GM23338 (cell line): ENCODE measurements at regions not wholly inside any gene's neighbourhood (a gene's known extent, or its start where the extent isn't known, plus 50 kb on each side); places are given as distances from the start of the nearest gene placed in this dataset.

Experiments used
- ATAC-seq: fragments of 200-7000 bp; cut with Tn5 transposase; 3 replicates; pipeline ENCODE4 v1.9.1; 2020
- DNase-seq: peaks from one replicate; pipeline ENCODE4 v3.0.0-alpha.2; 2015; ENCODE audit warnings: low spot score
- H2AFZ ChIP-seq: fragments of 200-600 bp; sonication (generic); 2 replicates; pipeline ENCODE4 v1.8.0; 2016; ENCODE audit warnings: antibody characterized with exemption, mild to moderate bottlenecking, moderate library complexity
- H3F3A ChIP-seq: fragments of 200-600 bp; sonication (generic); replicated peaks from 2 replicates; pipeline ENCODE4 v1.8.0; 2017; ENCODE audit warnings: antibody characterized with exemption, mixed run types, low read depth
- H3K27ac ChIP-seq: fragments of 200-600 bp; sonication (generic); 2 replicates; pipeline ENCODE4 v1.6.1; 2016; ENCODE audit warnings: low read depth
- H3K27me3 ChIP-seq: fragments of 200-600 bp; sonication (generic); 2 replicates; pipeline ENCODE4 v1.8.0; 2016; ENCODE audit warnings: mild to moderate bottlenecking, mixed run types, moderate library complexity; ENCODE audit not compliant: insufficient read depth
- H3K36me3 ChIP-seq: fragments of 200-600 bp; sonication (generic); 2 replicates; pipeline ENCODE4 v1.8.0; 2016; ENCODE audit warnings: mild to moderate bottlenecking; ENCODE audit not compliant: insufficient read depth
- H3K4me1 ChIP-seq: fragments of 200-600 bp; sonication (generic); 2 replicates; pipeline ENCODE4 v1.8.0; 2016; ENCODE audit warnings: mild to moderate bottlenecking, moderate library complexity; ENCODE audit not compliant: insufficient read depth
- H3K4me2 ChIP-seq: fragments of 200-600 bp; sonication (generic); 2 replicates; pipeline ENCODE4 v1.7.1; 2017; ENCODE audit warnings: mixed run types
- H3K4me3 ChIP-seq: fragments of 200-600 bp; sonication (generic); 2 replicates; pipeline ENCODE4 v1.6.1; 2016; ENCODE audit warnings: mixed run types
- H3K79me2 ChIP-seq: fragments of 200-600 bp; sonication (generic); replicated peaks from 2 replicates; pipeline ENCODE4 v1.8.0; 2017; ENCODE audit warnings: mild to moderate bottlenecking; ENCODE audit not compliant: insufficient read depth
- H3K9me2 ChIP-seq: fragments of 200-600 bp; sonication (generic); 2 replicates; pipeline ENCODE4 v1.8.0; 2017; ENCODE audit not compliant: insufficient read depth
- H4K20me1 ChIP-seq: fragments of 200-600 bp; sonication (generic); replicated peaks from 2 replicates; pipeline ENCODE4 v1.8.0; 2017; ENCODE audit warnings: mild to moderate bottlenecking; ENCODE audit not compliant: insufficient read depth
- H3K27ac Mint-ChIP-seq: 2 replicates; pipeline ENCODE4 v1.8.0; 2020; ENCODE audit warnings: inconsistent platforms, mild to moderate bottlenecking, moderate library complexity, mixed read lengths
- H3K27me3 Mint-ChIP-seq: 3 replicates; pipeline ENCODE4 v1.8.0; 2022; ENCODE audit warnings: low read depth, mild to moderate bottlenecking, moderate library complexity, mixed read lengths, inconsistent platforms; ENCODE audit not compliant: insufficient read depth, poor library complexity
- H3K36me3 Mint-ChIP-seq: 3 replicates; pipeline ENCODE4 v1.8.0; 2021; ENCODE audit warnings: low read depth, mild to moderate bottlenecking, inconsistent platforms, moderate library complexity, mixed read lengths
- H3K4me1 Mint-ChIP-seq: 3 replicates; pipeline ENCODE4 v1.8.0; 2020; ENCODE audit warnings: mild to moderate bottlenecking, inconsistent platforms, mixed read lengths
- H3K4me3 Mint-ChIP-seq: 3 replicates; pipeline ENCODE4 v1.8.0; 2021; ENCODE audit warnings: moderate library complexity, mild to moderate bottlenecking, inconsistent platforms, mixed read lengths
- H3K9me3 Mint-ChIP-seq: 3 replicates; pipeline ENCODE4 v1.8.0; 2020; ENCODE audit warnings: moderate library complexity, mild to moderate bottlenecking, inconsistent platforms, mixed read lengths
- CREB1 ChIP-seq: fragments of 250-450 bp; sonication (Bioruptor Pico); IDR thresholded peaks from 2 replicates; pipeline ENCODE4 v1.5.0; 2020; ENCODE audit warnings: low read depth, mild to moderate bottlenecking, moderate library complexity
- NANOG ChIP-seq: IDR thresholded peaks from 2 replicates; pipeline ENCODE4 v1.6.1; 2016; ENCODE audit warnings: antibody characterized with exemption, borderline replicate concordance
- REST ChIP-seq: IDR thresholded peaks from one replicate; pipeline ENCODE4 v1.6.1; 2018; ENCODE audit warnings: antibody characterized with exemption; ENCODE audit not compliant: unreplicated experiment
- ZNF114 ChIP-seq: fragments of 250-450 bp; sonication (Bioruptor Pico); IDR thresholded peaks from 2 replicates; pipeline ENCODE4 v1.5.0; 2020; ENCODE audit warnings: mild to moderate bottlenecking, moderate library complexity
- ZNF331 ChIP-seq: fragments of 250-450 bp; sonication (Bioruptor Pico); IDR thresholded peaks from 2 replicates; pipeline ENCODE4 v1.5.0; 2020; ENCODE audit warnings: low read depth, mild to moderate bottlenecking, moderate library complexity
- TF ChIP-seq, protein P1 (sequence below): fragments of 250-450 bp; sonication (Bioruptor Pico); IDR thresholded peaks from 2 replicates; pipeline ENCODE4 v1.5.0; 2020; ENCODE audit warnings: mild to moderate bottlenecking, moderate library complexity
- TF ChIP-seq, protein P2 (sequence below): IDR thresholded peaks from 2 replicates; pipeline ENCODE4 v1.6.1; 2016; ENCODE audit warnings: antibody characterized with exemption

- Mint-ChIP-seq H3K27ac (no peak overlapping the region), H3K4me1 (no peaks in the 10 kb centered on the region), H3K9me3 (no peaks in the 10 kb centered on the region; the same call in 1 of the 3 replicates), H3K4me3 (no peak overlapping the region), H3K36me3 (no peaks in the 10 kb centered on the region), H3K27me3 (no peaks in the 10 kb centered on the region)
- Histone ChIP-seq H3K4me1 (no peaks in the 10 kb centered on the region), H3K79me2 (no peaks in the 10 kb centered on the region), H3K4me3 (no peak overlapping the region), H3K4me2 (no peak overlapping the region), H3F3A (no peaks in the 10 kb centered on the region), H4K20me1 (no peaks in the 10 kb centered on the region), H3K36me3 (no peaks in the 10 kb centered on the region), H2AFZ (no peak overlapping the region), H3K27me3 (no peaks in the 10 kb centered on the region), H3K9me2 (no peaks in the 10 kb centered on the region), H3K27ac (no peak overlapping the region)
- DNase-seq, result no peak
- TF ChIP-seq REST (no peak), ZNF114 (no peak), ZNF331 (CRISPR knock-in tag) (no peak), NANOG (no peak), CREB1 (CRISPR knock-in tag) (no peak)
- TF ChIP-seq, protein P1, sequence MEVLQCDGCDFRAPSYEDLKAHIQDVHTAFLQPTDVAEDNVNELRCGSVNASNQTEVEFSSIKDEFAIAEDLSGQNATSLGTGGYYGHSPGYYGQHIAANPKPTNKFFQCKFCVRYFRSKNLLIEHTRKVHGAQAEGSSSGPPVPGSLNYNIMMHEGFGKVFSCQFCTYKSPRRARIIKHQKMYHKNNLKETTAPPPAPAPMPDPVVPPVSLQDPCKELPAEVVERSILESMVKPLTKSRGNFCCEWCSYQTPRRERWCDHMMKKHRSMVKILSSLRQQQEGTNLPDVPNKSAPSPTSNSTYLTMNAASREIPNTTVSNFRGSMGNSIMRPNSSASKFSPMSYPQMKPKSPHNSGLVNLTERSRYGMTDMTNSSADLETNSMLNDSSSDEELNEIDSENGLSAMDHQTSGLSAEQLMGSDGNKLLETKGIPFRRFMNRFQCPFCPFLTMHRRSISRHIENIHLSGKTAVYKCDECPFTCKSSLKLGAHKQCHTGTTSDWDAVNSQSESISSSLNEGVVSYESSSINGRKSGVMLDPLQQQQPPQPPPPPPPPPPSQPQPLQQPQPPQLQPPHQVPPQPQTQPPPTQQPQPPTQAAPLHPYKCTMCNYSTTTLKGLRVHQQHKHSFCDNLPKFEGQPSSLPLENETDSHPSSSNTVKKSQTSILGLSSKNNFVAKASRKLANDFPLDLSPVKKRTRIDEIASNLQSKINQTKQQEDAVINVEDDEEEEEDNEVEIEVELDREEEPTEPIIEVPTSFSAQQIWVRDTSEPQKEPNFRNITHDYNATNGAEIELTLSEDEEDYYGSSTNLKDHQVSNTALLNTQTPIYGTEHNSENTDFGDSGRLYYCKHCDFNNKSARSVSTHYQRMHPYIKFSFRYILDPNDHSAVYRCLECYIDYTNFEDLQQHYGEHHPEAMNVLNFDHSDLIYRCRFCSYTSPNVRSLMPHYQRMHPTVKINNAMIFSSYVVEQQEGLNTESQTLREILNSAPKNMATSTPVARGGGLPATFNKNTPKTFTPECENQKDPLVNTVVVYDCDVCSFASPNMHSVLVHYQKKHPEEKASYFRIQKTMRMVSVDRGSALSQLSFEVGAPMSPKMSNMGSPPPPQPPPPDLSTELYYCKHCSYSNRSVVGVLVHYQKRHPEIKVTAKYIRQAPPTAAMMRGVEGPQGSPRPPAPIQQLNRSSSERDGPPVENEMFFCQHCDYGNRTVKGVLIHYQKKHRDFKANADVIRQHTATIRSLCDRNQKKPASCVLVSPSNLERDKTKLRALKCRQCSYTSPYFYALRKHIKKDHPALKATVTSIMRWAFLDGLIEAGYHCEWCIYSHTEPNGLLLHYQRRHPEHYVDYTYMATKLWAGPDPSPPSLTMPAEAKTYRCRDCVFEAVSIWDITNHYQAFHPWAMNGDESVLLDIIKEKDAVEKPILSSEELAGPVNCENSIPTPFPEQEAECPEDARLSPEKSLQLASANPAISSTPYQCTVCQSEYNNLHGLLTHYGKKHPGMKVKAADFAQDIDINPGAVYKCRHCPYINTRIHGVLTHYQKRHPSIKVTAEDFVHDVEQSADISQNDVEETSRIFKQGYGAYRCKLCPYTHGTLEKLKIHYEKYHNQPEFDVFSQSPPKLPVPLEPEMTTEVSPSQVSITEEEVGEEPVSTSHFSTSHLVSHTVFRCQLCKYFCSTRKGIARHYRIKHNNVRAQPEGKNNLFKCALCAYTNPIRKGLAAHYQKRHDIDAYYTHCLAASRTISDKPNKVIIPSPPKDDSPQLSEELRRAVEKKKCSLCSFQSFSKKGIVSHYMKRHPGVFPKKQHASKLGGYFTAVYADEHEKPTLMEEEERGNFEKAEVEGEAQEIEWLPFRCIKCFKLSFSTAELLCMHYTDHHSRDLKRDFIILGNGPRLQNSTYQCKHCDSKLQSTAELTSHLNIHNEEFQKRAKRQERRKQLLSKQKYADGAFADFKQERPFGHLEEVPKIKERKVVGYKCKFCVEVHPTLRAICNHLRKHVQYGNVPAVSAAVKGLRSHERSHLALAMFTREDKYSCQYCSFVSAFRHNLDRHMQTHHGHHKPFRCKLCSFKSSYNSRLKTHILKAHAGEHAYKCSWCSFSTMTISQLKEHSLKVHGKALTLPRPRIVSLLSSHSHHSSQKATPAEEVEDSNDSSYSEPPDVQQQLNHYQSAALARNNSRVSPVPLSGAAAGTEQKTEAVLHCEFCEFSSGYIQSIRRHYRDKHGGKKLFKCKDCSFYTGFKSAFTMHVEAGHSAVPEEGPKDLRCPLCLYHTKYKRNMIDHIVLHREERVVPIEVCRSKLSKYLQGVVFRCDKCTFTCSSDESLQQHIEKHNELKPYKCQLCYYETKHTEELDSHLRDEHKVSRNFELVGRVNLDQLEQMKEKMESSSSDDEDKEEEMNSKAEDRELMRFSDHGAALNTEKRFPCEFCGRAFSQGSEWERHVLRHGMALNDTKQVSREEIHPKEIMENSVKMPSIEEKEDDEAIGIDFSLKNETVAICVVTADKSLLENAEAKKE (CRISPR knock-in tag), result no peak
- TF ChIP-seq, protein P2, sequence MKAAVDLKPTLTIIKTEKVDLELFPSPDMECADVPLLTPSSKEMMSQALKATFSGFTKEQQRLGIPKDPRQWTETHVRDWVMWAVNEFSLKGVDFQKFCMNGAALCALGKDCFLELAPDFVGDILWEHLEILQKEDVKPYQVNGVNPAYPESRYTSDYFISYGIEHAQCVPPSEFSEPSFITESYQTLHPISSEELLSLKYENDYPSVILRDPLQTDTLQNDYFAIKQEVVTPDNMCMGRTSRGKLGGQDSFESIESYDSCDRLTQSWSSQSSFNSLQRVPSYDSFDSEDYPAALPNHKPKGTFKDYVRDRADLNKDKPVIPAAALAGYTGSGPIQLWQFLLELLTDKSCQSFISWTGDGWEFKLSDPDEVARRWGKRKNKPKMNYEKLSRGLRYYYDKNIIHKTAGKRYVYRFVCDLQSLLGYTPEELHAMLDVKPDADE, result no peak
- ATAC-seq, result no peak
Measured at GRCh38 chr7:86181474-86181873, 462.2 kb upstream of the GRM3 start.
